NCI-H524 (cell line): ENCODE measurements at regions not wholly inside any gene's neighbourhood (a gene's known extent, or its start where the extent isn't known, plus 50 kb on each side); places are given as distances from the start of the nearest gene placed in this dataset.
"Not testable (repeated sequence)": the region's sequence is repeated elsewhere in the genome, so short reads cannot be mapped to it uniquely, and the experiment has no call there.

Source experiments
- DNase-seq, 2 experiments: peaks; one replicate each; lab custom pipeline; 2025; lab: John Stamatoyannopoulos, UW

DNA sequence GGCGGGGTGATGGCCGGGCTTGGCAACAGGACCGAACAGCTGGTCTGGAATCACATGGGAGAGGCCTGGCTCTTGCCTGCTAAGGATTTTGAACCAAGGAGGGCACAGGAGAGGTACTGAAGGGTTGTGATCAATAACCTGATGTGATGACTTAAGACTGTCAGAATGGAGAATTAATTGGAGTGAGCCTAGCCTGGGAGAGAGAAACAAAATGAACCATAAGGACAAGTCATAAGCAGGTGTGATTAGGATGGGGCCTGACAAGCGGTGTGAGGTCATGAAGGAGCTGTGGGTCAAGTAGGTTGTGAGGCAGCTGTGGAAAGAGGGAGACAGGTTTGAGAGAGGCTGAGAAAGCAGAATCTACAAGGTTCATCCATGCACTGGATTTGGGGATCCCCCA, 104.6 kb downstream of the MED10 start:
- DNase-seq, result no peak

GRCh38 chr5:6273090-6273735, 105.1 kb downstream of the MED10 start:
- no peak for DNase-seq

DNA sequence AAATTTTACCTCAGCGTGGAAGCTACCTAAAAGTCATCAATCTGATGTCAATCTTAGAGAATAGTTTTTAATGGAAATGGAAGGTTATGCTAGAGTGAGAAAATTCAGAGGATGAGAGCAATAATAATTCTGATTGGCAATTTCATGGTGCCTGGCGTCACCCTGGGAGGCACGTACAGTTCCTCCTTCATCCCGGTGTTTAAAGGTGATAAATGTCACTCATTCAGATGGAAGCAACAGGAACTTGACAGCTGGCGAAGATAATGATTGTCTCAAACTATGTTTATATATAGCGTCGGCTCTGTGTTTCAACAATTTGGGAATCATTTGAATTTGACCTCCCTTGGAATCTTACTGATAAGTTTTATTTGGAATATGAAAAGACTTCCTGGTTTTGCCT, 108.4 kb downstream of the MED10 start:
- DNase-seq, result no peak

- no peak for DNase-seq
These were observed 111.6 kb downstream of the MED10 start for GRCh38 chr5:6266671-6267197.

- no peak for DNase-seq
These were observed 114.0 kb downstream of the MED10 start for GRCh38 chr5:6264394-6264793.

- no peak for DNase-seq
These were observed 115.5 kb downstream of the MED10 start for GRCh38 chr5:6262651-6263363.

- no peak for DNase-seq
These were observed 116.7 kb downstream of the MED10 start for GRCh38 chr5:6261668-6262067.

GRCh38 chr5:6261256-6261655, 117.1 kb downstream of the MED10 start:
- no peak for DNase-seq

GRCh38 chr5:6260846-6261245, 117.5 kb downstream of the MED10 start:
- no peak for DNase-seq

GRCh38 chr5:6256901-6257300, 121.4 kb downstream of the MED10 start:
- DNase-seq, result no peak

DNA sequence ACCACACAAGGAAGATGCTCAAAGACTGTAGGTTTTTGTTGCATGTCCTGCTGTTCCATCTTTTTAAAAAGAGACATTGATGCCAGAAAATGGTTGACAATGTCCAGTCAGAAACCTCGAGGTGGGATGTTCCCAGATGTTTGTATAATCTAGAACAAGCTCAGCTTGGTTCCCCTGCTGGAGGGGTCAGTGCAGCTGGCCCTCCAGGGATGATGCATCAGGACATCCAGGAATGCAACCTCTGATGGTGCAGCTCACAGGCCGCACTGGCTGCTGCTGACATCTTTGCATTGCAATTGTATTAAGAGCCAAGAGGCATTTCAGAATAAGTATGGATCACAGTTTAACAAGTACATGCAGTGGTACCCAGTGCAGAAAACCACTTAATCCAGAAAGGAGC, 122.4 kb downstream of the MED10 start:
- DNase-seq, result no peak

DNA sequence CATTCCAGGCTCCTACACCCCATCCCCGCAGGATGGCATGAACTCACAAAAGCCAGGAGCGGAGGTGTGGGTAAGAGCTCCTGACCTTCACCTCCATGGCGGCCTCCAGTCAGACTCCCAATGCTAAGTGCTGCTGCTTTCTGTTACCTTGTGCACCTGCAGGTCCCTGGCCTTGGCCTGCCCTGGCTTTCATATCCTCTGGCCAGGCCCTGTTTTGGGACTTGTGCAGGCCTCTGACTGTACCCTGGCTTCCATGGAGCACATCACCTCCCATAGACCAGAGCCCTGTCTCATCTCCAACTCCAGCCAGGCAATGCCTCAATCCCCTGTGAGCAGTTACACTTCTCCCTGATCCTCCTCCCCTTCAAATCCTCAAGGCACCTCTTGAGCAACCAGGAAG, 124.5 kb downstream of the MED10 start:
- no peak for DNase-seq

DNA sequence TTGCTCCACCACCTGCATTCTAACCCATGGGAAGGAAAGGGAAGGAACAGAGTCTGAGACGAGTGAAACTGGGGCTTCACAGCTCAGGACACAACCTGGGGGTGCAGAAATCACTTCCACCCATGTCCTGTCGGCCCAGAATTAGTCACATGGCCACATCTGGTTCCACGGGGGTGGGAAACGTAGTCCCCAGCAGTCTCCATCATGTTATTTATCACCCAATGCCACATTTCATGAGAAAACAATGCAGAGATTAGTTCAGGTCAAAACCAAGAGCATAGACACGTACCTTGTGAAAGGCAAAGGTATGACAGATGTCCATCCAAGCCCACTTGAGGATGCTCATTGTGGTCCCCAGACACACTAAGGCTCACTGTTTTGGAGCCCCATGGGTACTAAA, 125.1 kb downstream of the MED10 start:
- no peak for DNase-seq

GRCh38 chr5:6252581-6252980, 125.8 kb downstream of the MED10 start:
- DNase-seq, result no peak

DNA sequence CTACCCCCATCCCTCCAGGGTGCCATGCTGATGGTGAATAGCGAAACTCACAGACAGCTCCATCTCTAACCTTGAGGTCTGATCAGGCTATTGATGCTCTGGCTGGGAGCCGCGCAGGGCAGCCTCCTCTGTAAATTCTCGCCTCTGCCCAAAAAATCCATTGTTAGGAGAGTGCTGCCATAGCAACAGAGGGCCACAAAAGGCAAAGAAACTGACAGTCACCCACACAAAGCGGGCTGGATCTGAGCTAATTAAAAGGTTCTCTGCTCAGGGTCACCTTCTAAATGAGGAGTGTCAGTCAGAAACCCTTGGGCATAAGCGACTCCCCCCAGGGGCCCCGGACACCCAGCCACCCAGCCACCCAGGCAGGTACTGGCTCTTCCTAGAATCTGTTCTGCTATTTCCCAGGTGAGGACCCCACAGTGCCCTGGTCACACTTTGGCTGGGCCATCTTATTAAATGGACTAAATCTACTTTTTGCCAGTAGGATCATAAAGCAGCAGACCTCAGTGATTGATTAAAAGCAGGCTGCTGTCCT, 126.7 kb downstream of the MED10 start:
- DNase-seq, result no peak

DNA sequence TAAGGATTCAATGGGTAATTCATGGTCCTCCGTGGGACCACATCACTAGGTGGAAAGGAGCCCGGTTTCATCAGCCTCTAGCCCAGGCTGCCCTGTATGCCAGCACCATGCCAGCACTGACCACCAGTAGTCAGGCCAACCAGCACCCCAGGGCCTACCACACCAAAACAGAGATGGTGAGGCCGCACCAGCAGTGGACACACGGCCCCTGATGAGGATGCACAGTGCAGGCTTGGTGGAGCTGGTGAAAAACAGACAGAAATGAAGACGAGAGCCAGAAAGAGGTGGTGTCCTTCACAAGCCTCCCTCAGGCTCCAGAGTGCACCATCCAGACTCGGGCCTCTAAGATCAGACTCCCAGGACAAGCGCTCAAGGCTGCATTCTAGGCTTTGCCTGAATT, 128.2 kb downstream of the MED10 start:
- DNase-seq, result no peak

DNA sequence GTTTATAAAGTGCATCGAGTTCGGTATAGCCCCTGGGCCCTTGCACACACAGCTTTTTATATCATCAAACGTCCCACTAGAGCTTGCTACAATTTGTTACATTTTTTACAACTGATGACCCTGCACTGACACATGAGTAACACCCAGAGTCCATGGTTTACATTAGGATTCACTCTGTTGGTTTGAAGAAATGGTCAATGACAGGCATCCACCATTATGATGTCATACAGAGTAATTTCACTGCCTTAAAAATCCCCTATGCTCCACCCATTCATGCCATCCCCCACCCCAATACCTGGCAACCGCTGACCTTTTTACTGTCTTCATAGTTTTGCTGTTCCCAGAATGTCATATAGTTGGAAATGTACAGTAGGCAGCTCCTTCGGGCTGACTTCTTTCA, 130.2 kb downstream of the MED10 start:
- no peak for DNase-seq

GRCh38 chr5:6246820-6247437, 131.4 kb downstream of the MED10 start:
- DNase-seq, result no peak

DNA sequence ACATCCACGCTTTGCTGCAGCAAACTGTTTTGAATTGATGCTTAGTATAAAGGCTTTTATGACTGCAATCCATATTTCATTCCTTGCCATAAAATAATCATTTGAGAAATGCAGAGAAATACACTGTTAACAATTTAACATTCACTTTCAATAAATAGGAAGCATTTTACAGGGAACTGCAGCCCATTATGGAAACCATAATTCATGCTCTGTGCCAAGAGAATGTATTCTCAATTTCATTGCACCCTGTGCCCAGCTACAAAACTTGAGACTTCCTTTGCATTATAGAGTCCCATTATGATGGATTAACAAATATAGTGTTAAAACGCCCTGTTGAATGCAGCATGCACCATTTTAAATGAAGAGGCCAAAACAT, 134.0 kb downstream of the MED10 start:
- no peak for DNase-seq

- DNase-seq, result no peak
These were observed 134.5 kb downstream of the MED10 start for GRCh38 chr5:6243706-6244338.

- DNase-seq, result not testable (repeated sequence)
These were observed 137.3 kb downstream of the MED10 start for GRCh38 chr5:6241056-6241455.

DNA sequence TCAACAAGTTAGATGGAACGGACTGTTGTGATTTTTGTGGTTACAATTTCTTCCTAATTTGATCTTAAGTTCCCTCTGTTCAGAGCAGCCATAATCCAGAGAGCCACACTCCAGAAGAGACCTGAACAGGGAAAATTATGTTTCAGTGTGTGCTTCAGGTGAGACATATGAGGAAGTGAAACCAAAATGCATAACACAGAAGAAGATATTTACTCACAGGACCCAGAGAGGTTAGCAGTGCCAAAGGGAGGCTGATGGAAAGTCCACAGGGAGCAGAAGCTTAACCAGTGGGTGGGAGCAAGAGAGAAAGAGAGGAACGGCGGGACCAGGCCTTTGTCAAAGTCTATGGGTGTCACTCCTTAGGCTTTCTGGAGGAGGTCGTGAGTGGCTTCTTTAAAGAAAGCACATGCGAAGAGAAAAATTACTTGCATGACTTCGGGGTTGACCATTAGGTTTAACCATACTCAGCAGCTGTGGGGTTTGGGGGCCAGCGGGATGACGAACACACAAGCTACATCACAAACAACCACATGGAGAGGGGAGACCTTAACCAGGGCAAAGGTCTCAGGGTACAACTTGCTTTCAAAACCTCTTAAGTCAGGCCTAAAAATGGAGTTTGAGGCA, 141.4 kb downstream of the MED10 start:
- no peak for DNase-seq
